ENCODE measurements at regions not wholly inside any gene's neighbourhood (a gene's known extent, or its start where the extent isn't known, plus 50 kb on each side); places are given as distances from the start of the nearest gene placed in this dataset.

DNA sequence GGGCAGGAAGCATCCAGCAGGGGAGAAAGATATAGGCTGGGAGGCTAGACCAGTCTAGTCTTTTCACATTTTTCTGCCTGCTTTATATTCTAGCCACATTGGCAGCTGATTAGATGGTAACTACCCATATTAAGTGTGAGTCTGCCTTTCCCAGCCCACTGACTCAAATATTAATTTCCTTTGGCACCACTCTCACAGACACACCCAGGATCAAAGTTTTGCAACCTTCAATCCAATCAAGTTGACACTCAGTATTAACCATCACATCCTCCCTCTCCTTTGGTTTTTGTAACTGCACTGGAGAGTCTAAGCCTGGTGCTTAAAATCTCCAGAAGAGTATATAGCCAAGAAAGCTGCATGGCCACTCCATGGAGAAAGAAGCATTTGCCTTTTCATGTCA is 560.4 kb downstream of the GRXCR1 start:
- TF ChIP-seq, protein P1, sequence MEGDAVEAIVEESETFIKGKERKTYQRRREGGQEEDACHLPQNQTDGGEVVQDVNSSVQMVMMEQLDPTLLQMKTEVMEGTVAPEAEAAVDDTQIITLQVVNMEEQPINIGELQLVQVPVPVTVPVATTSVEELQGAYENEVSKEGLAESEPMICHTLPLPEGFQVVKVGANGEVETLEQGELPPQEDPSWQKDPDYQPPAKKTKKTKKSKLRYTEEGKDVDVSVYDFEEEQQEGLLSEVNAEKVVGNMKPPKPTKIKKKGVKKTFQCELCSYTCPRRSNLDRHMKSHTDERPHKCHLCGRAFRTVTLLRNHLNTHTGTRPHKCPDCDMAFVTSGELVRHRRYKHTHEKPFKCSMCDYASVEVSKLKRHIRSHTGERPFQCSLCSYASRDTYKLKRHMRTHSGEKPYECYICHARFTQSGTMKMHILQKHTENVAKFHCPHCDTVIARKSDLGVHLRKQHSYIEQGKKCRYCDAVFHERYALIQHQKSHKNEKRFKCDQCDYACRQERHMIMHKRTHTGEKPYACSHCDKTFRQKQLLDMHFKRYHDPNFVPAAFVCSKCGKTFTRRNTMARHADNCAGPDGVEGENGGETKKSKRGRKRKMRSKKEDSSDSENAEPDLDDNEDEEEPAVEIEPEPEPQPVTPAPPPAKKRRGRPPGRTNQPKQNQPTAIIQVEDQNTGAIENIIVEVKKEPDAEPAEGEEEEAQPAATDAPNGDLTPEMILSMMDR (IDR thresholded peaks at IDR 0.05 in 2 of 3, conservative IDR thresholded peaks at IDR 0.05 in 1 of 3; ENCODE audit: insufficient read depth in 2 of 3, low read depth in 1 of 3, low read length in 3 of 3): no peak
- TF ChIP-seq HDAC6 (IDR thresholded peaks at IDR 0.05; ENCODE audit: low read depth, low read length): no peak
- TF ChIP-seq KDM5B (IDR thresholded peaks at IDR 0.05; ENCODE audit: insufficient replicate concordance, low read depth, low read length): no peak
- no peak for TF ChIP-seq NR1H2 (CRISPR knock-in tag; IDR thresholded peaks at IDR 0.05)
- no peak for TF ChIP-seq GATA2 (CRISPR knock-in tag; IDR thresholded peaks at IDR 0.05)
- TF ChIP-seq TOE1 (IDR thresholded peaks at IDR 0.05; ENCODE audit: borderline replicate concordance): no peak
- TF ChIP-seq TOE1 (CRISPR knock-in tag; IDR thresholded peaks at IDR 0.05; ENCODE audit: borderline replicate concordance, low read depth): no peak
- no peak for TF ChIP-seq NFIC (IDR thresholded peaks at IDR 0.05)
- no peak for TF ChIP-seq CHD2 (IDR thresholded peaks at IDR 0.05; ENCODE audit: low read depth, low read length)
- no peak for TF ChIP-seq EP300 (IDR thresholded peaks at IDR 0.05; ENCODE audit: low read length)
- TF ChIP-seq PRPF4 (IDR thresholded peaks at IDR 0.05; ENCODE audit: insufficient read depth, low read depth, low read length, poor library complexity, severe bottlenecking): no peak
- TF ChIP-seq ASH1L (IDR thresholded peaks at IDR 0.05; ENCODE audit: borderline replicate concordance, low read depth, partially characterized antibody): no peak
- TF ChIP-seq SIN3A (IDR thresholded peaks at IDR 0.05; ENCODE audit: borderline replicate concordance in 2 of 2, control insufficient read depth in 1 of 2, low read depth in 2 of 2, low read length in 2 of 2): no peak
